Ishikawa (cell line): ENCODE measurements at regions not wholly inside any gene's neighbourhood (a gene's known extent, or its start where the extent isn't known, plus 50 kb on each side); places are given as distances from the start of the nearest gene placed in this dataset.

Experiments
- CEBPB ChIP-seq: IDR thresholded peaks from 2 replicates; pipeline ENCODE4 v1.6.1; 2012
- CREB1 ChIP-seq: IDR thresholded peaks from 2 replicates; pipeline ENCODE4 v1.6.1; 2012; ENCODE audit warnings: low read depth
- EGR1 ChIP-seq: IDR thresholded peaks from 2 replicates; pipeline ENCODE4 v1.6.1; 2012
- EP300 ChIP-seq: IDR thresholded peaks from 2 replicates; pipeline ENCODE4 v1.6.1; 2012; ENCODE audit warnings: borderline replicate concordance
- FOXM1 ChIP-seq: IDR thresholded peaks from 2 replicates; pipeline ENCODE4 v1.6.1; 2012; ENCODE audit warnings: low read depth, borderline replicate concordance
- MAX ChIP-seq: IDR thresholded peaks from 2 replicates; pipeline ENCODE4 v1.6.1; 2012
- NFIC ChIP-seq: IDR thresholded peaks from 2 replicates; pipeline ENCODE4 v1.6.1; 2012
- RAD21 ChIP-seq: IDR thresholded peaks from 2 replicates; pipeline ENCODE4 v1.6.1; 2012; ENCODE audit warnings: low read depth
- REST ChIP-seq: IDR thresholded peaks from 2 replicates; pipeline ENCODE4 v1.6.1; 2012; ENCODE audit warnings: low read depth, mild to moderate bottlenecking
- TAF1 ChIP-seq: IDR thresholded peaks from 2 replicates; pipeline ENCODE4 v1.6.1; 2012; ENCODE audit warnings: low read depth, mild to moderate bottlenecking
- TCF12 ChIP-seq: IDR thresholded peaks from 2 replicates; pipeline ENCODE4 v1.6.1; 2012; ENCODE audit warnings: low read depth
- TEAD4 ChIP-seq: IDR thresholded peaks from 2 replicates; pipeline ENCODE4 v1.6.1; 2012
- USF1 ChIP-seq: IDR thresholded peaks from 2 replicates; pipeline ENCODE4 v1.6.1; 2012
- YY1 ChIP-seq: IDR thresholded peaks from 2 replicates; pipeline ENCODE4 v1.6.1; 2012; ENCODE audit warnings: low read depth
- ZBTB7A ChIP-seq: IDR thresholded peaks from 2 replicates; pipeline ENCODE4 v1.6.1; 2012; ENCODE audit warnings: low read depth

- no peak for TF ChIP-seq USF1
- TF ChIP-seq EP300 = no peak
- no peak for TF ChIP-seq REST
- no peak for TF ChIP-seq CREB1
- TF ChIP-seq NFIC = no peak
- no peak for TF ChIP-seq TEAD4
- TF ChIP-seq TAF1 = no peak
- TF ChIP-seq FOXM1 = no peak
- TF ChIP-seq EGR1 = no peak
- no peak for TF ChIP-seq ZBTB7A
- TF ChIP-seq RAD21 = no peak
- no peak for TF ChIP-seq CEBPB
- TF ChIP-seq TCF12 = no peak
- no peak for TF ChIP-seq YY1
- TF ChIP-seq MAX = no peak
These were observed 757.2 kb downstream of the GALR1 start for GRCh38 chr18:78006774-78007260.

- TF ChIP-seq YY1 (no peak), TAF1 (no peak), MAX (no peak), USF1 (no peak)
These were observed 760.7 kb downstream of the GALR1 start for GRCh38 chr18:78010363-78010762.

- no peak for TF ChIP-seq USF1
- no peak for TF ChIP-seq EP300
- TF ChIP-seq CREB1 = no peak
- TF ChIP-seq FOXM1 = no peak
- TF ChIP-seq ZBTB7A = no peak
- TF ChIP-seq REST = no peak
- TF ChIP-seq YY1 = no peak
- no peak for TF ChIP-seq NFIC
- TF ChIP-seq RAD21 = no peak
- TF ChIP-seq TCF12 = no peak
- TF ChIP-seq TAF1 = no peak
- no peak for TF ChIP-seq MAX
- TF ChIP-seq TEAD4 = no peak
- no peak for TF ChIP-seq CEBPB
- no peak for TF ChIP-seq EGR1
These were observed 768.2 kb downstream of the GALR1 start for GRCh38 chr18:78017869-78018268.

GRCh38 chr18:78021196-78021595, 771.5 kb downstream of the GALR1 start:
- TF ChIP-seq NFIC (no peak), USF1 (no peak), TCF12 (no peak)

GRCh38 chr18:78031589-78031988, 781.9 kb downstream of the GALR1 start:
- TF ChIP-seq MAX = no peak
- TF ChIP-seq FOXM1 = no peak
- TF ChIP-seq EGR1 = no peak
- TF ChIP-seq REST = no peak
- TF ChIP-seq TAF1 = no peak
